ENCODE measurements at regions not wholly inside any gene's neighbourhood (a gene's known extent, or its start where the extent isn't known, plus 50 kb on each side); places are given as distances from the start of the nearest gene placed in this dataset.

DNA sequence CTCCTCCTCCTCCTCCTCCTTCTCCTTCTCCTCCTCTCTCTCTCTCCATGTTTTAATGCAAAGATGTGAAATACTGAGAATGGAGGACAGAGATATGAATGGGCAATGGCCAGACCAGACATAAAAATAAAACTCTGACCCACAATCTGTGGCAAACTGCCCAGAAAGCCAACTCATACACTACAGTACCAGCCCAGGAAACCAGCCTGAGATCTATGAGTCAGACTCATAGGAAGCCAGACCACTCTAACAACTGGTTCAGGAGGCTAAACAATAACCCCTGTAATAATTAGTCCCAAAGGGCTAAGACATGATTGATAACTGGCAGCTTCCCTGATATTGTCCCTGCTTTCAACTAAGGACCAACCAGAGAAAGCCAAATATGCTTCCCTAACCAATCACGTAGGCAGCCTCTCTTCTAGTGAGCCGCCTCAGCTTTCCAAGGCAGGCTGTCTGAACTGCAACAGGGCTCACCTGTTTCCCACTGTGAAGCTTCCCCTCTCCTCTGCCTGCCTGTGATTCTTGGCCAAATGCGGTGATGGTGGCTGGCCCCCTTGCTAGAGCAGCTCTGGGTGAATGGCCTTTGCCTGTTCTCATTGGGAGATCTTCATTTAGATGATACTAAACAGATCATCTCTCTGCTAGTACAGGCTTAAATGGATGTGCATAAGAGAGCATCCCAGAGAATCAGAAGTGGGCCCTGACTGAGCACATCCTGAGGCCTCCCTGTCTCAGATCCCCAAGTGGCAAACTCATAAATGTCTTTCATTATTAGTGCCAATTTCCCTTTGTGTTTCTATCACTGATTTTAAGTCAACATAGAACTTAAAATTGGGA, 817.6 kb downstream of the TNS3 start:
- TF ChIP-seq MAX (IDR thresholded peaks at IDR 0.05; ENCODE audit: low read depth, low read length), result no peak
- no peak for TF ChIP-seq POLR2A (IDR thresholded peaks at IDR 0.05; ENCODE audit: extremely low read depth, insufficient read length)
- TF ChIP-seq MYC (IDR thresholded peaks at IDR 0.05; ENCODE audit: low read depth, low read length), result no peak
- TF ChIP-seq, protein P1, sequence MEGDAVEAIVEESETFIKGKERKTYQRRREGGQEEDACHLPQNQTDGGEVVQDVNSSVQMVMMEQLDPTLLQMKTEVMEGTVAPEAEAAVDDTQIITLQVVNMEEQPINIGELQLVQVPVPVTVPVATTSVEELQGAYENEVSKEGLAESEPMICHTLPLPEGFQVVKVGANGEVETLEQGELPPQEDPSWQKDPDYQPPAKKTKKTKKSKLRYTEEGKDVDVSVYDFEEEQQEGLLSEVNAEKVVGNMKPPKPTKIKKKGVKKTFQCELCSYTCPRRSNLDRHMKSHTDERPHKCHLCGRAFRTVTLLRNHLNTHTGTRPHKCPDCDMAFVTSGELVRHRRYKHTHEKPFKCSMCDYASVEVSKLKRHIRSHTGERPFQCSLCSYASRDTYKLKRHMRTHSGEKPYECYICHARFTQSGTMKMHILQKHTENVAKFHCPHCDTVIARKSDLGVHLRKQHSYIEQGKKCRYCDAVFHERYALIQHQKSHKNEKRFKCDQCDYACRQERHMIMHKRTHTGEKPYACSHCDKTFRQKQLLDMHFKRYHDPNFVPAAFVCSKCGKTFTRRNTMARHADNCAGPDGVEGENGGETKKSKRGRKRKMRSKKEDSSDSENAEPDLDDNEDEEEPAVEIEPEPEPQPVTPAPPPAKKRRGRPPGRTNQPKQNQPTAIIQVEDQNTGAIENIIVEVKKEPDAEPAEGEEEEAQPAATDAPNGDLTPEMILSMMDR (IDR thresholded peaks at IDR 0.05; ENCODE audit: low read depth, low read length), result no peak
- no peak for DNase-seq (ENCODE audit: low read depth)

DNA sequence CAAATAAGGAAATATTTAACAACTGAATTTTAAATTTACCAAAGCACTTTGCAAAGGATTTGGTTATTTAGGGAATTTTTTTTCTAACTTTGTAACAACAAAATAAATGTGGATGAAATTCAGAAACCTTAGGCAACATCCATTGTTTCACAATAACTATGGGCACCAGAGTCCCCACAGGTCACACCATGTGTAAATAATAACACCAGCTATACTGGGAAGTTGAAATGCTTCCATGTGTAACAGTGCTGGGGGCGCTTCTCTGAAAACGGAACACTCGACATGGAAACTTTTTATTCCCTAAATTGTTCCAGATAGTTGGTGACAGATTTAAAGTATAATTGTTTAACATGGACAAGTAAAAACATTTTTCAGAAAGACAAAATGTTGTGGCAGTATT, 818.6 kb downstream of the TNS3 start:
- DNase-seq (ENCODE audit: low read depth), result no peak
- TF ChIP-seq, protein P1 (IDR thresholded peaks at IDR 0.05; ENCODE audit: low read depth, low read length), result no peak
- TF ChIP-seq MYC (IDR thresholded peaks at IDR 0.05; ENCODE audit: low read depth, low read length) (no peak), MAX (IDR thresholded peaks at IDR 0.05; ENCODE audit: low read depth, low read length) (no peak), POLR2A (IDR thresholded peaks at IDR 0.05; ENCODE audit: extremely low read depth, insufficient read length) (no peak)

More for the DNA sequence above, 817.6 kb downstream of the TNS3 start:
- H3K4me3 ChIP-seq (ENCODE audit: low read depth, low read length), result no peak overlapping the region

DNA sequence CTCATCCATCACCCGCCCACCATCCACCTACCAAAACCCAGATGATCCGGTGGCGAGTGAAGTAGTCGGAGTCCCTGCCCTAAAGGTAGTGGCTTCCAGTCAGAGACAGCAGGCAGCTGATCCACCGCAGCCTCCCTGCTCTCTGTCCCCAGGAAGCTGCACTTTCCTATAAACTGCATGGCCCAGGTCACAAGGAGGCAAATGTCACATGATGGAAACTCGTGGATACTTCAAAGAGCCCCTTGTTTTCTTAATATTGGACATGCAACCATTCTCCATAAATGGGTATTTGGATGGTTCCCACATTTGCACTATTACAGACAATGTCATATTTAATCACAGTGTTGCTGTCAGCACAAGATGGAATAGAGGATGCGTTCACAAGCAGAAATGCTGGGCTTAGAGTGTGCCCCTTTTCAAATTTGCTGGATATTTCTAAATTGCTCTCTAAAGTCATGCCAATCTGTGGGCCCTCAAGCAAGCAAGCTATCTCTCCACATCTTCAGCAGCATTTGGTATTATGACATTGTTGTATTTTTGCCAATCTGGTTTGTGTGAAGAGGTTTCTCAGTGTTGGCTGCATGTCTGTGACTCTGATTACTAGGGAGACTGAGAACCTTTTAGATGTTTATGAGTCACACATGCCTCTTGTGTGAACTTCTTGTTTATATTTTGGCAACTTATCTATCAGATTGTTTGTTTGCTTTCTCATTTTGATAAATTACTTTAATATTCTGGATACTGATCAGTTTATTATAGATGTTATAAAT, 822.0 kb downstream of the TNS3 start:
- no peak for TF ChIP-seq POLR2A (IDR thresholded peaks at IDR 0.05; ENCODE audit: extremely low read depth, insufficient read length)
- TF ChIP-seq MAX (IDR thresholded peaks at IDR 0.05; ENCODE audit: low read depth, low read length), result no peak
- TF ChIP-seq, protein P1 (IDR thresholded peaks at IDR 0.05; ENCODE audit: low read depth, low read length), result no peak
- no peak for TF ChIP-seq MYC (IDR thresholded peaks at IDR 0.05; ENCODE audit: low read depth, low read length)
- DNase-seq (ENCODE audit: low read depth), result no peak
- no peak overlapping the region for H3K4me3 ChIP-seq (ENCODE audit: low read depth, low read length)

More for the DNA sequence above, 818.6 kb downstream of the TNS3 start:
- H3K4me3 ChIP-seq (ENCODE audit: low read depth, low read length), result no peak overlapping the region

DNA sequence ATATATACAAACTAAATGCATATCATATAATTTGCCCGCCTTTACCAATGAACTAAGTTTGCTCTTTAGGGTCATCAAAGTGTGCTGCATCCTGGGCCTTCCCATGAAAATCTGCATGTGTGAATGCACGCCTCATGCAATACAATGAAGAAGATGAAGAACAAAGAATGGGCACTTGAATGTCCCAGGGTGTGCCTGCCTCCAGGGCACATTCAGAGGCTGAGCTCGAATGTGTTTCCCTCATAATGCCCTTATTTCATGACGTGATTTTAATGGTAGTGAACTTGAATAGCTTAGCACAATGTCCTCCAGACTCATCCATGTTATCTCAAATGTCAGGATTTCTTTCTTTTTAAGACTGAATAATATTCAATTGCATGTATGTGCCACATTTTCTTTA, 824.9 kb downstream of the TNS3 start:
- TF ChIP-seq MYC (IDR thresholded peaks at IDR 0.05; ENCODE audit: low read depth, low read length), result no peak
- TF ChIP-seq, protein P1 (IDR thresholded peaks at IDR 0.05; ENCODE audit: low read depth, low read length), result no peak
- TF ChIP-seq POLR2A (IDR thresholded peaks at IDR 0.05; ENCODE audit: extremely low read depth, insufficient read length), result no peak
- no peak for TF ChIP-seq MAX (IDR thresholded peaks at IDR 0.05; ENCODE audit: low read depth, low read length)
- H3K4me3 ChIP-seq (ENCODE audit: low read depth, low read length), result no peak overlapping the region
- DNase-seq (ENCODE audit: low read depth), result no peak

DNA sequence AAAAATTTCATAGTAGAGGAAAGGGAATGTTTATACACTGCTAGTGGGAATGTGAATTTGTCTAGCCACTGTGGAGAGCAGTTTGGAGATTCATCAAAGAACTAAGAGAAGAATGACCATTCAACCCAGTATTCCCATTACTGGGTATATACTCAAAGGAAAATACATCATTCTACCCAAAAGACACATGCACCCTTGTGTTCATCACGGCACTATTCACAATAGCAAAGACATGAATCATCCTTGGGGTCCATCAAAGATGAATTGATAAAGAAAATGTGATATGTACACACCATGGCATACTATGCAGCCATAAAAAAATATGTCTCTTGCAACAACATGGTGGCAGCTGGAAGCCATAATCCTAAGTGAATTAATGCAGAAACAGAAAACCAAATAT, 825.7 kb downstream of the TNS3 start:
- no peak overlapping the region for H3K4me3 ChIP-seq (ENCODE audit: low read depth, low read length)
- DNase-seq (ENCODE audit: low read depth), result no peak
- no peak for TF ChIP-seq POLR2A (IDR thresholded peaks at IDR 0.05; ENCODE audit: extremely low read depth, insufficient read length)
- no peak for TF ChIP-seq MAX (IDR thresholded peaks at IDR 0.05; ENCODE audit: low read depth, low read length)
- TF ChIP-seq MYC (IDR thresholded peaks at IDR 0.05; ENCODE audit: low read depth, low read length), result no peak
- TF ChIP-seq, protein P1 (IDR thresholded peaks at IDR 0.05; ENCODE audit: low read depth, low read length), result no peak
